H1 (cell line): ENCODE measurements at regions not wholly inside any gene's neighbourhood (a gene's known extent, or its start where the extent isn't known, plus 50 kb on each side); places are given as distances from the start of the nearest gene placed in this dataset.

Experiments used
- JUND ChIP-seq: IDR thresholded peaks from 2 replicates; pipeline ENCODE4 v1.6.1; 2011; ENCODE audit warnings: mild to moderate bottlenecking, improper control_type of control experiment, low read length
- MAFK ChIP-seq: IDR thresholded peaks from 2 replicates; pipeline ENCODE4 v1.6.1; 2012; ENCODE audit warnings: low read depth, mild to moderate bottlenecking, improper control_type of control experiment, low read length
- POLR2A ChIP-seq, 2 experiments: IDR thresholded peaks; 1 replicate in 1 of 2; 2 replicates in 1 of 2; pipeline ENCODE4 v1.6.1; 2011; ENCODE audit warnings: low read depth in 2 of 2, low read length in 2 of 2, mild to moderate bottlenecking in 2 of 2; ENCODE audit errors: control extremely low read depth in 1 of 2
- SP2 ChIP-seq: IDR thresholded peaks from 2 replicates; pipeline ENCODE4 v1.6.1; 2012; ENCODE audit warnings: mild to moderate bottlenecking, low read length, inconsistent platforms
- SUZ12 ChIP-seq: fragments of 200-600 bp; sonication (generic); IDR thresholded peaks from 2 replicates; pipeline ENCODE4 v1.6.1; 2012; ENCODE audit warnings: mild to moderate bottlenecking, inconsistent platforms, low read length, moderate library complexity, mixed read lengths
- USF2 ChIP-seq: IDR thresholded peaks from 2 replicates; pipeline ENCODE4 v1.6.1; 2011; ENCODE audit warnings: low read length, improper control_type of control experiment

- TF ChIP-seq MAFK (no peak), SP2 (no peak), POLR2A (IDR thresholded peaks at IDR 0.05; ENCODE audit: control extremely low read depth in 1 of 2, low read depth in 2 of 2, low read length in 2 of 2) (no peak), SUZ12 (no peak), USF2 (no peak), JUND (no peak)
Observed at GRCh38 chr2:150572961-150573395, 85.5 kb upstream of the RND3 start (continued).
